Omental fat pad (tissue), 3 donors: ENCODE measurements at regions not wholly inside any gene's neighbourhood (a gene's known extent, or its start where the extent isn't known, plus 50 kb on each side); places are given as distances from the start of the nearest gene placed in this dataset.

Experiments used
- ATAC-seq: fragments of 150-250 bp; one replicate; pipeline ENCODE4 v1.9.1; 2016; ENCODE audit warnings: mild to moderate bottlenecking, moderate library complexity; ENCODE audit not compliant: low FRiP score
- DNase-seq: peaks from one replicate; pipeline ENCODE4 v3.0.0-alpha.2; 2019; ENCODE audit warnings: low spot score
- TF ChIP-seq, protein P1 (sequence below), 3 donors: fragments of 450-650 bp; IDR thresholded peaks; one replicate each; pipeline ENCODE4 v1.5.1; 2016 to 2017; ENCODE audit warnings: antibody characterized with exemption in 3 of 3, mild to moderate bottlenecking in 3 of 3, moderate library complexity in 2 of 3

DNA sequence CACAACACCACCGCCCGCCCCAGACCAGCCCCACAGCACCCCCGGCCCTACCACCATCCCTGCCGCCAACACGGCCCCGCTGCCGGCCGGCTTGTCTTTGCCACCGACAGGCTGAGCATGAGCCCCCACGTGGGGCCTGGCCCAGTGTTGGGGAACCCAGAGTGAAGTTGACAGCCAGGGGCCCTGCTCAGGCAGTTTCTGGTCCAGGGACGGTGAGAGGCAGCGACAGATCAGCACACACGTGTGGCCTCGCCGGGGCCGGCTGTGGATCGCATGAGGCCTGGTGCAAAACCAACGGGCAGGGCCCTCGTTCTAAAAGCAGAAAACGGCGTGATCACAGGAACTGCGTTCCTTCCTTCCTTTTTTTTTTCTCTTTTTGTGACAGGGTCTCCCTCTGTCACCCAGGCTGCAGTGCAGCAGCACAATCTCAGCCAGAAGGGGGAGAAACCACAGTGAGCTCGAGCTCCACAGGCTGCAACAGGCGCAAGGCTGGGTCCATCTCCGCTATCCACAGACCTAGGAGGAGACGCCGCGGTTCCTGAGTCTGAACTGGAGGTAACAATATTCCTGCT lies 50.5 kb upstream of the FBRSL1 start:
- DNase-seq (no peak), ATAC-seq (no peak)
- TF ChIP-seq, protein P1, sequence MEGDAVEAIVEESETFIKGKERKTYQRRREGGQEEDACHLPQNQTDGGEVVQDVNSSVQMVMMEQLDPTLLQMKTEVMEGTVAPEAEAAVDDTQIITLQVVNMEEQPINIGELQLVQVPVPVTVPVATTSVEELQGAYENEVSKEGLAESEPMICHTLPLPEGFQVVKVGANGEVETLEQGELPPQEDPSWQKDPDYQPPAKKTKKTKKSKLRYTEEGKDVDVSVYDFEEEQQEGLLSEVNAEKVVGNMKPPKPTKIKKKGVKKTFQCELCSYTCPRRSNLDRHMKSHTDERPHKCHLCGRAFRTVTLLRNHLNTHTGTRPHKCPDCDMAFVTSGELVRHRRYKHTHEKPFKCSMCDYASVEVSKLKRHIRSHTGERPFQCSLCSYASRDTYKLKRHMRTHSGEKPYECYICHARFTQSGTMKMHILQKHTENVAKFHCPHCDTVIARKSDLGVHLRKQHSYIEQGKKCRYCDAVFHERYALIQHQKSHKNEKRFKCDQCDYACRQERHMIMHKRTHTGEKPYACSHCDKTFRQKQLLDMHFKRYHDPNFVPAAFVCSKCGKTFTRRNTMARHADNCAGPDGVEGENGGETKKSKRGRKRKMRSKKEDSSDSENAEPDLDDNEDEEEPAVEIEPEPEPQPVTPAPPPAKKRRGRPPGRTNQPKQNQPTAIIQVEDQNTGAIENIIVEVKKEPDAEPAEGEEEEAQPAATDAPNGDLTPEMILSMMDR (IDR thresholded peaks at IDR 0.05), result no peak

DNA sequence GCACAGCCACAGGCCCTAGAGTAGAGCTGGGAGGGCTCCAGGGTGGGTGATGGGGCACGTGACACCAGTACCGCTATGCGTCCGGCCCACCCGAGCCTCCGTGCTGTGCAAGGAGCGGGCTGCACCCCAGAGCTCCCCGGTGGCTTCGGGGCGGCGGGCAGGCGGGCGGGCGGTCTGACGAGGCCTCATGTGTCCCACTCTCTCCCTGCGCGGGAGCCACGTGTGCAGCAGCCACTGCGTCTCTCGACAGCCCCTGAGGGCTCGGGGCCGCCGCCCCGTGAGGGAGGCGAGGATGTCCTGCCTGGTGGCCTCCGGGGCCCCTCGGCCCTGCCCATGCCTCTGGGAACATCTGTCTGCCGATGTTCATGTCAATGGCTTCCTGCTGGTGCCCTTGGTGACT lies 51.2 kb upstream of the FBRSL1 start:
- no peak for ATAC-seq
- TF ChIP-seq, protein P1 (IDR thresholded peaks at IDR 0.05), result no peak
- no peak for DNase-seq

DNA sequence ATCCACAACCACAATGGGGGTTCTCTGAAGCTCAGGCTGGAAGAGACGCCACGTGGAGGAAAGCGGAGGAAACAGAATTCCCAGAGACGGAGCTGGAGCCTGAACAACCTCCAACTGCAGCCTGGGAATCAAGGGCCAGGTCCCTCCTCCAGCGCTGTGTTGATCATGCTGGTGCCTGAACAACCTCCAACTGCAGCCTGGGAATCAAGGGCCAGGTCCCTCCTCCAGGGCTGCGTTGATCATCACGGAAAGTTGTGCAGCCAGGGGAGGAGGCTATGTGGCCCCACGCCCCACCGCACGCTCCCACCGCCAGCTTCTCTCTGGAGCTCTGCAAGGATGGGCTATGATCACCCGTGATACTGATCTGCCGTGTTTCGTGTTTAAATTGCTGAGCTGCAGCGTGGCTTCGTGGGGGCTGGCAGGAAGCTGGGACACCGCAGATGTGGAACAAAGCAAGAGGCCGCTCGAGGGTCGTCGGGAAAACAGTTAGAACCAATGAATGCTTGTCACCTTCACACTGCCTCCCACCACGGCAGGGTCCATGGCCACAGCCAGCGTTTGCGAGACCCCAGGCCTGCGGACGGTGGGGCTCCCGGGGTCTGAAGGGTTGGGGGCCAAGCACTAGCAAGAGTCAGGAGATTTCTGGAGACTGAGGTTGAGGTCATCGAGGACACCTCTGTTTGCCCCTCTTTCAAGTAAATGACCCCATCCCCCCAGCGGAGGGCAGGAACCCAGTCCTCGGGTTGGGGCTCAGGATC lies 51.8 kb upstream of the FBRSL1 start:
- TF ChIP-seq, protein P1 (IDR thresholded peaks at IDR 0.05), result no peak
- no peak for DNase-seq
- ATAC-seq, result no peak

DNA sequence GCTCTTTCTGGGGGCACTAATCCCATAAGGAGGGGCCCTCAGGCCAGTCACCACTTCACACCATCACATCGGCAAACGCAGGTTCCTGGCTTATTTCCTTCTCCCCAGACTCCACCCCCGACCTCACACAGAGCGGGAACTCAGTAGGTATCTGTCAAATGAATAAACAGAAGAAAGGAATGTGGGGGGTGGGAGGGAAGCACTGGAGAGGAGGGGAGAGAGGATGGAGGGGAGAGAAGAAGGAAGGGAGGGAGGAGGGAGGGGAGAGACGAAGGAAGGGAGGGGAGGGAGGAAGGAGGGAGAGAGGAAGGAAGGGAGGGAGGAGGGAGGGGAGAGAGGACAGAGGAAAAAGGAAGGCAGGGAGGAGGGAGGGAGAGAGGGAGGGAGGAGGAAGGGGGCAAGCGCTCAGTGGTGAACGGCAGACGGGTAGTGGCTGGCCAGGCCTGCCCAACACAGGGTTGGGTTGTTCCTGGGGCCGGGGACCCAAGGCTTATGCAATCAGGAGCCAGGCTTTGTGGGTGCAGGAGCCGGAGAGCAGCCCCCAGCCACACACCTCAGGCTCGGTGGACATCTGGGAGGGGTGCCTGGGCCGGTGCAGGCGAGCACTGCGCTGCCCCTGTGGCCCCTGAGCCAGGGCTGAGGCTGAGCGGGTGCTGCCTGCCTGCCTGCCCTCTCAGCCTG lies 52.6 kb upstream of the FBRSL1 start:
- TF ChIP-seq, protein P1 (IDR thresholded peaks at IDR 0.05), result no peak
- ATAC-seq (no peak), DNase-seq (no peak)

DNA sequence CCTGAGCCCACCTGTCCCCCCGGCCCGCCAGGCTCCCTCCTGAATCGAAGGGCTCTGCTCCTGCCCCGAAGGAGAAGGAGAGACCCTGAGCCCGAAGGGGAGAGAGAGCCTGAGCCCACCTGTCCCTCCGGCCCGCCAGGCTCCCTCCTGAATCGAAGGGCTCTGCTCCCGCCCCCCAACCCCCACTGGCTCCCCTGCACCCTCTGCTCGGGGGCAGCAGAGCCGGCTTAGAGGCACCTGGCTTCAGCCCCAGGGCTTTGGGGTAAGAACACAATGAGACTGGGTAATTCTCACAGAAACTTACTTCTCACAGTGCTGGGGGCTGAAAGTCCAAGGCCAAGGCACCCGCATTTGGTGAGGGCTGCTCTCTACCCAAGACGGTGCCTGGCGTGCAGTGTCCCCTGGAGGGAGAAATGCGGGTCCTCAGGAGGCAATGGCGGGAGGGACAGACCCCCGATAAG lies 53.1 kb upstream of the FBRSL1 start:
- TF ChIP-seq, protein P1 (IDR thresholded peaks at IDR 0.05), result no peak
- no peak for DNase-seq
- no peak for ATAC-seq

DNA sequence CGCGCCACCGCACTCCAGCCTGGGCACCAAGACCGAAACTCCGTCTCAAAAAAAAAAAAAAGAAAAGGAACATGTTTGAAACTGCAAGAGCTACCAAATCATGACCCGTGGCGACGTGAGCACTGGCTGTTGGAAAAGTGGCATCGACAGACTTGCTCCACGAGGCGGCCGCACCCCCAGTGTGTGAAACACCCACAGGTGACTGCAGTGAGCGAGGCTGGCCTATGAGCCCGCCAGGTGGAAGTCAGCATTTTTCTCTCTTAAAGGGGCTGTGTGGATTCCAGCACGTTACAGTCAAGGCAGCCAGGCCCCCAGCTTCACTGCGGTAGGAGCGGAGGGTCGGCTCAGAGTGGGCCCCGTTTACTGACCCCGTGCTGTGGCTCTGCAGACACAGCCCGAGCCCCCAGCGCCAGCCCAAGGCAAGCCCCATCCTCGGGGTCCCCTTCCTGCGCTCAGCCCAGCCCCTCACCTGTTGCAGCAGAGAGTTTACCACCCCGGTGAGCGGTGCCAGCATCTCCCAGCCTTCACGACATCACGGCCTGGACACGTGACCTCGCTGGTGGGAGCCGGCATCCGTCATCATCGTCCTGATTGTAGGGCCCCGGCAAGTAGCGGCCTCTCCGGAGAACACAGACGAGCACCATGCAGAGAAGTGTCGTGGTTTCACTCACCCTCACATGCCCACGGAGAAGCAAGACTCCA lies 54.3 kb upstream of the FBRSL1 start:
- ATAC-seq, result no peak
- TF ChIP-seq, protein P1 (IDR thresholded peaks at IDR 0.05), result no peak
- no peak for DNase-seq
